Cardiac muscle cell (in vitro differentiated cells and primary cell): ENCODE measurements at regions not wholly inside any gene's neighbourhood (a gene's known extent, or its start where the extent isn't known, plus 50 kb on each side); places are given as distances from the start of the nearest gene placed in this dataset.

Experiments used
- DNase-seq, 2 donors: peaks; one replicate each; pipeline versions ENCODE4 v3.0.0 to v3.0.0-alpha.2; 2010 to 2017; ENCODE audit warnings: low read depth in 1 of 2, low spot score in 1 of 2
- H3K27ac ChIP-seq: fragments of 200-600 bp; sonication (generic); 2 replicates; pipeline ENCODE4 v1.5.1; 2016
- H3K27me3 ChIP-seq: fragments of 200-600 bp; sonication (generic); 2 replicates; pipeline ENCODE4 v1.6.0; 2016; ENCODE audit warnings: control low read depth
- H3K36me3 ChIP-seq: fragments of 200-600 bp; sonication (generic); 2 replicates; pipeline ENCODE4 v1.5.1; 2016; ENCODE audit warnings: control low read depth
- H3K4me1 ChIP-seq: fragments of 200-600 bp; sonication (generic); 2 replicates; pipeline ENCODE4 v1.8.1; 2017; ENCODE audit warnings: low read depth, mild to moderate bottlenecking, mixed run types
- H3K4me3 ChIP-seq: fragments of 200-600 bp; sonication (generic); 2 replicates; pipeline ENCODE4 v1.5.1; 2016; ENCODE audit warnings: mild to moderate bottlenecking
- H3K9me3 ChIP-seq: fragments of 200-600 bp; sonication (generic); 2 replicates; pipeline ENCODE4 v1.5.1; 2017; ENCODE audit warnings: low read depth, mild to moderate bottlenecking, control low read depth
- TF ChIP-seq, protein P1 (sequence below): IDR thresholded peaks from 2 replicates; pipeline ENCODE4 v1.5.1; 2012; ENCODE audit warnings: low read depth, mild to moderate bottlenecking, low read length

DNA sequence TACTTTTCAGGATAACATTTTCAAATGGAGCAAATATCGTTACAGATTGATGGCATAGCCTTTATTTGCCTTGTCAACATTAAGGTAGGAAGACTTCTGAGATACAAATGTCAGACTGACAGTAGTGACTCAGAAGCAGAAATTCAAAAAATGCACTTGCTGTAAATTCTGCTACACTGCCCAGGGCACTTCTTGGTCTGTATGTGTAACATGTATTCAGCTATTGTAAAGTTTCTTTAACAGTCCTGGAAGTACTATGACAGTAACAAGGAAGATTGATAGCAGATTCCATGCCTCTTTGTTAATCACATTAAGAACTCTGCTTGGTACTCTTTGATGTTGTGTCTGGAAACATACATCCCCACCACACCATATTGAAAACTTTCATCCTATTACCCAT, 69.6 kb upstream of the PCDH18 start:
- no peaks in the 10 kb centered on the region for H3K27me3 ChIP-seq
- H3K9me3 ChIP-seq = no peaks in the 10 kb centered on the region
- H3K4me3 ChIP-seq = no peak overlapping the region
- no peak for DNase-seq
- no peaks in the 10 kb centered on the region for H3K36me3 ChIP-seq
- TF ChIP-seq, protein P1, sequence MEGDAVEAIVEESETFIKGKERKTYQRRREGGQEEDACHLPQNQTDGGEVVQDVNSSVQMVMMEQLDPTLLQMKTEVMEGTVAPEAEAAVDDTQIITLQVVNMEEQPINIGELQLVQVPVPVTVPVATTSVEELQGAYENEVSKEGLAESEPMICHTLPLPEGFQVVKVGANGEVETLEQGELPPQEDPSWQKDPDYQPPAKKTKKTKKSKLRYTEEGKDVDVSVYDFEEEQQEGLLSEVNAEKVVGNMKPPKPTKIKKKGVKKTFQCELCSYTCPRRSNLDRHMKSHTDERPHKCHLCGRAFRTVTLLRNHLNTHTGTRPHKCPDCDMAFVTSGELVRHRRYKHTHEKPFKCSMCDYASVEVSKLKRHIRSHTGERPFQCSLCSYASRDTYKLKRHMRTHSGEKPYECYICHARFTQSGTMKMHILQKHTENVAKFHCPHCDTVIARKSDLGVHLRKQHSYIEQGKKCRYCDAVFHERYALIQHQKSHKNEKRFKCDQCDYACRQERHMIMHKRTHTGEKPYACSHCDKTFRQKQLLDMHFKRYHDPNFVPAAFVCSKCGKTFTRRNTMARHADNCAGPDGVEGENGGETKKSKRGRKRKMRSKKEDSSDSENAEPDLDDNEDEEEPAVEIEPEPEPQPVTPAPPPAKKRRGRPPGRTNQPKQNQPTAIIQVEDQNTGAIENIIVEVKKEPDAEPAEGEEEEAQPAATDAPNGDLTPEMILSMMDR = no peak
- H3K4me1 ChIP-seq = no peaks in the 10 kb centered on the region
- no peak overlapping the region for H3K27ac ChIP-seq

DNA sequence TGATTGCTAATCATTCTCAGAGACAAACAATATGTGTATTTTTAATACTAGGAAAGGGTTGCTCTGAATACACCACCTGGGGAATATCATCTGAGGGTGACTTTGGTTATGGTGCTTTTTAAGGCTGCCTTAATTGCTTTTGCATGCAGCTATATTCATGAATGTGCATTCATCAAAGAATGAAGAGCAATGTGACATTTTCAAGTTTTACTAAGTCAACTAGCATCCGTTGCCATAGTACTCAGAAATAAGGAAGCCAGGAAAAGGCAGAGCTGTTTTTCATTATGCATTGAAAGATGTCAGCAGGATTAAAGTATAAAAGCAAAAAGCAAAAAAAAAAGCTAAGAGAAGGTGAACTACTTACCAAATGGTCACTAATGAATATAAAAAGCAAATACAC, 67.4 kb upstream of the PCDH18 start:
- no peaks in the 10 kb centered on the region for H3K27me3 ChIP-seq
- no peak overlapping the region for H3K27ac ChIP-seq
- H3K36me3 ChIP-seq = no peaks in the 10 kb centered on the region
- H3K9me3 ChIP-seq = no peaks in the 10 kb centered on the region
- no peak overlapping the region for H3K4me3 ChIP-seq
- TF ChIP-seq, protein P1 = no peak
- DNase-seq = no peak
- H3K4me1 ChIP-seq = no peaks in the 10 kb centered on the region

DNA sequence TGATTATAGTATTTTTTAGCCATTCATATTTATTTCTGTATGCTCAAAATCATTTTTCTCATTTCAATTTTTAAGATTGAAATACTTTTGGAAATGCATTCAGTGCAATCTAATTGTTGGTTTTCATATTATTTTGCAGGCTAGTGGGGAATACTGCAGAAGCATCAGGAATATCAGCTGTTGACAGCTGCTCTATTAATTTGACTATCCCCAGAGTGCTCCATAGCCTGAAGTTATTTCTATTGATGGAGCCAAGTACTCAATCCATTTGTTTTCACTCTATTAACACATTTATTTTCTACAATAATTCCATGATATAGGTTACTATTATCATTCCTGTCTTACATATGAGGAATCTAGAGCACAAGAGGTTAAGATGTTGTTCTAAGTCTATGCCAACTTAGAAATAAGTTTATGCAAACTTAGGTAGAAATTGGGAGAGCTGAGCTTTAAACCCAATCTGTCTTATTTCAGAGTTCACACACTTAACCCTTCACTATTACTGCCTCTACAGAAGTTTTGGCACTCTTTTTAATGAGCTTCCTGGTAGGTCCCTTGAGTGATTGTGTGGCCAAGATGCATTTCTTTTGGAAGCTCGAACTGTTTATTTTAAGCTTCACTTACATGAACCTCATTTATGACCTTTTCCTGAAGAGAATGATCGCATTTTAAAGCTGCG, 65.6 kb upstream of the PCDH18 start:
- no peaks in the 10 kb centered on the region for H3K9me3 ChIP-seq
- peak in 1 of 2 donors; percentile 28 for DNase-seq
- H3K4me1 ChIP-seq = no peaks in the 10 kb centered on the region
- H3K36me3 ChIP-seq = no peaks in the 10 kb centered on the region
- TF ChIP-seq, protein P1 = no peak
- no peak overlapping the region for H3K4me3 ChIP-seq
- no peak overlapping the region for H3K27ac ChIP-seq
- no peaks in the 10 kb centered on the region for H3K27me3 ChIP-seq

DNA sequence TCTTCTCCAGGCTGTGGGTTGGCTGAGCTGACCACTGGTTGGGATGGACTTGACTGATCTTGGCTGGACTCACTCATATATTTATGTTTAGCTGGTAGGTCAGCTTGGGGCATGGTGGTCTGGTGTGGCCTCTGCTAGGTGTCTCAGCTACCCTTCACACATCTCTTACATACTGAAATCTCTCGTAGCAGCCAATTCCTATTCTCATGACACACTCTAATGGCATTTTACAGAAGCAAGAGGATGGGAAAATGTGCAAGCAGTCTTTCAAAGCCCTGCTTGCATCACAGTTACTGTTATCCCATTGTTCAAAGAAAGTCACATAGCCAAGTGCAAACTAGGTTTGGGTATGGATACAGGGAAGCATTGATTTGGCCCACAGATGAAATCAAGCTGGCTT, 55.5 kb upstream of the PCDH18 start:
- Histone ChIP-seq H3K4me3 (no peak overlapping the region), H3K27ac (no peak overlapping the region), H3K4me1 (no peaks in the 10 kb centered on the region), H3K36me3 (no peaks in the 10 kb centered on the region), H3K9me3 (no peaks in the 10 kb centered on the region), H3K27me3 (no peaks in the 10 kb centered on the region)
- no peak for DNase-seq
- TF ChIP-seq, protein P1 = no peak

DNA sequence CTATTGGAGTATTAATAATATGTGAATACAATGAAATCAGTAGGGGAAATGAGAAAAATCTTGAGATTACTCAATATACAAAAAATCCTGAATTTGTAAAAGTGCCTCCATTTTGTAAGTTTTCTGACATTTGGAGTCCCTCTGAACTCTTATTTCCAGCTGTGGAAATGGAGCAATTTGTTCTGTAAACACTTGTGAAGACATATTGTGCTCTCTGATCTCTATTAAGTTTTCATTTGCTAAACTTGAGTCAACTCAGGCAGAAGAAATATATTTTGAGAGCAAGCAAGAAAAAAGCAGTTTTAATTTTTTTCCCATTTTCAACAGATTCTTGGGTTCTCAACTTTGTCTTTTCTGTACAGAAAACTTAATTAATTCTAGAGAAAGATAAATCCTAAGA, 51.4 kb upstream of the PCDH18 start:
- no peaks in the 10 kb centered on the region for H3K4me1 ChIP-seq
- H3K27ac ChIP-seq = no peak overlapping the region
- TF ChIP-seq, protein P1 = no peak
- H3K36me3 ChIP-seq = no peaks in the 10 kb centered on the region
- no peaks in the 10 kb centered on the region for H3K9me3 ChIP-seq
- no peaks in the 10 kb centered on the region for H3K27me3 ChIP-seq
- H3K4me3 ChIP-seq = no peak overlapping the region
- DNase-seq = no peak
